Mesenchymal stem cell (in vitro differentiated cells and primary cell): ENCODE measurements at regions not wholly inside any gene's neighbourhood (a gene's known extent, or its start where the extent isn't known, plus 50 kb on each side); places are given as distances from the start of the nearest gene placed in this dataset.

ENCODE experiments used
- DNase-seq: peaks from one replicate; pipeline ENCODE4 v3.0.0-alpha.2; 2013
- H2AFZ ChIP-seq: one replicate; pipeline ENCODE4 v1.6.1; 2013; ENCODE audit warnings: low read depth, mild to moderate bottlenecking, control low read depth, inconsistent platforms, low read length, moderate library complexity
- H2AK5ac ChIP-seq: 2 replicates; pipeline ENCODE4 v1.6.1; 2013; ENCODE audit warnings: low read length, moderate library complexity, mild to moderate bottlenecking, inconsistent platforms; ENCODE audit not compliant: severe bottlenecking
- H2BK120ac ChIP-seq: one replicate; pipeline ENCODE4 v1.6.1; 2013; ENCODE audit warnings: low read depth, mild to moderate bottlenecking, inconsistent platforms, low read length, moderate library complexity
- H2BK12ac ChIP-seq, 2 experiments: one replicate each; pipeline ENCODE4 v1.6.1; 2013; ENCODE audit warnings: inconsistent platforms in 2 of 2, low read length in 2 of 2, mild to moderate bottlenecking in 2 of 2, moderate library complexity in 2 of 2, control low read depth in 1 of 2
- H2BK15ac ChIP-seq: one replicate; pipeline ENCODE4 v1.6.1; 2013; ENCODE audit warnings: mild to moderate bottlenecking, low read depth, inconsistent platforms; ENCODE audit not compliant: poor library complexity, severe bottlenecking
- H2BK5ac ChIP-seq: 2 replicates; pipeline ENCODE4 v1.6.1; 2013; ENCODE audit warnings: low read depth, mild to moderate bottlenecking, low read length, control low read depth, inconsistent platforms; ENCODE audit not compliant: poor library complexity, severe bottlenecking
- H3K14ac ChIP-seq, 2 experiments: one replicate each; pipeline ENCODE4 v1.6.1; 2013; ENCODE audit warnings: inconsistent platforms in 2 of 2, low read length in 2 of 2, control low read depth in 1 of 2, mild to moderate bottlenecking in 1 of 2, moderate library complexity in 1 of 2
- H3K18ac ChIP-seq, 2 experiments: one replicate each; pipeline ENCODE4 v1.6.1; 2013; ENCODE audit warnings: inconsistent platforms in 2 of 2, low read length in 2 of 2, control low read depth in 1 of 2, low read depth in 1 of 2, mild to moderate bottlenecking in 1 of 2
- H3K23ac ChIP-seq, 2 experiments: one replicate each; pipeline ENCODE4 v1.6.1; 2013; ENCODE audit warnings: inconsistent platforms in 2 of 2, low read length in 2 of 2, mild to moderate bottlenecking in 2 of 2, moderate library complexity in 2 of 2, control low read depth in 1 of 2
- H3K27ac ChIP-seq: 2 replicates; pipeline ENCODE4 v1.5.1; 2013; ENCODE audit warnings: mild to moderate bottlenecking, moderate library complexity, low read length, control low read depth, inconsistent platforms; ENCODE audit not compliant: poor library complexity, severe bottlenecking
- H3K27me3 ChIP-seq, 2 experiments: 2 replicates each; pipeline versions ENCODE4 v1.6.1 to v1.7.0; 2013; ENCODE audit warnings: low read length in 2 of 2, mild to moderate bottlenecking in 2 of 2, moderate library complexity in 2 of 2, control low read depth in 1 of 2, inconsistent platforms in 1 of 2; ENCODE audit not compliant: control insufficient read depth in 1 of 2, insufficient read depth in 1 of 2
- H3K36me3 ChIP-seq, 2 experiments: 2 replicates each; pipeline versions ENCODE4 v1.6.1 to v1.7.0; 2013; ENCODE audit warnings: low read length in 2 of 2, control low read depth in 1 of 2, inconsistent platforms in 1 of 2, low read depth in 1 of 2, mild to moderate bottlenecking in 1 of 2; ENCODE audit not compliant: insufficient read depth in 2 of 2, control insufficient read depth in 1 of 2
- H3K4ac ChIP-seq, 2 experiments: one replicate each; pipeline ENCODE4 v1.6.1; 2013; ENCODE audit warnings: inconsistent platforms in 2 of 2, low read length in 2 of 2, mild to moderate bottlenecking in 2 of 2, moderate library complexity in 2 of 2, control low read depth in 1 of 2, low read depth in 1 of 2
- H3K4me1 ChIP-seq: 2 replicates; pipeline ENCODE4 v1.6.1; 2013; ENCODE audit warnings: low read depth, low read length, control low read depth; ENCODE audit not compliant: control insufficient read depth, insufficient read depth
- H3K4me2 ChIP-seq: 2 replicates; pipeline ENCODE4 v1.6.1; 2013; ENCODE audit warnings: low read length, mild to moderate bottlenecking, inconsistent platforms; ENCODE audit not compliant: poor library complexity, severe bottlenecking
- H3K4me3 ChIP-seq, 2 experiments: 2 replicates each; pipeline versions ENCODE4 v1.5.1 to v1.7.0; 2013; ENCODE audit warnings: low read length in 2 of 2, mild to moderate bottlenecking in 2 of 2, control low read depth in 1 of 2, low read depth in 1 of 2; ENCODE audit not compliant: insufficient read depth in 1 of 2
- H3K79me1 ChIP-seq: replicated peaks from 2 replicates; pipeline ENCODE4 v1.6.1; 2013; ENCODE audit warnings: mild to moderate bottlenecking, control low read depth, low read length, inconsistent platforms; ENCODE audit not compliant: poor library complexity, severe bottlenecking
- H3K9ac ChIP-seq: 2 replicates; pipeline ENCODE4 v1.7.0; 2013; ENCODE audit warnings: mild to moderate bottlenecking, low read length, moderate library complexity
- H3K9me3 ChIP-seq: 2 replicates; pipeline ENCODE4 v1.7.0; 2013; ENCODE audit warnings: mild to moderate bottlenecking, low read length; ENCODE audit not compliant: control insufficient read depth
- H4K8ac ChIP-seq: one replicate; pipeline ENCODE4 v1.6.1; 2013; ENCODE audit warnings: inconsistent platforms, mild to moderate bottlenecking, low read length, moderate library complexity
- H4K91ac ChIP-seq: one replicate; pipeline ENCODE4 v1.6.1; 2013; ENCODE audit warnings: mild to moderate bottlenecking, low read length, inconsistent platforms
- WGBS: methylation state at CpG from one replicate; pipeline ENCODE4 v1.1.7; 2013; ENCODE audit warnings: mixed read lengths; 5-methylcytosine and 5-hydroxymethylcytosine counted together

DNA sequence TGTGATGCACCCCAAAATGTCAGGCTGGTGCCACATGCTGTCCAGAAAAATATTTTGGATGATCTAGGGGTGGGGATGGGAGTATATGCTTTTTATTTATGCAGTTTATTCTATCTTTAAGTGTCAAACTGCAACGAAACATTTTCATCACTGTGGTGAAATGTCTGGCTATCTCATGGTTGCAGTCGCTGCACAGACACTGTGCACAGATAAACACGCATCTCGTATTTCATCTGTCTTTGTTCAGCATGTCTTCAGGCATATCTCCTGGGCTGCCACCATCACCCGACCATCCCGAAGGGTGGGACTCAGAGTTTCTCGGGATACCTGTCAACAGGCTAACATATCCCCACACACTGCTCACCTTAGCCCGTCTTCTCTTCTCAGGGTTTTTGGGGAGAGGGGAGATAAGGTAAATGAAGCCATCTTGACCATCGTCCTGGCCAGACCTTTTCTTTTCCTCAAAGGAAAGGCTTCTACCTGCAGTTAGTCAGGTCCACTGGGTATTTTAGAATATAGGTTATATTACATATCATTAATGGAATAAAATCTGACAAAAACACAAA lies 80.7 kb upstream of the NABP1 start:
- Histone ChIP-seq H4K8ac (no peak overlapping the region), H3K9ac (no peak overlapping the region), H2AFZ (no peak overlapping the region), H2AK5ac (no peak overlapping the region), H3K79me1 (no peaks in the 10 kb centered on the region), H2BK120ac (no peak overlapping the region), H3K18ac (no peak overlapping the region), H3K14ac (no peak overlapping the region), H3K4ac (no peak overlapping the region), H3K9me3 (no peaks in the 10 kb centered on the region), H4K91ac (no peak overlapping the region), H3K23ac (no peak overlapping the region), H3K4me1 (peaks cover 2% of the 10 kb centered on the region), H3K36me3 (no peaks in the 10 kb centered on the region), H2BK15ac (no peak overlapping the region), H3K4me2 (no peak overlapping the region), H2BK12ac (no peak overlapping the region), H3K27ac (no peak overlapping the region), H3K27me3 (no peaks in the 10 kb centered on the region), H2BK5ac (no peak overlapping the region), H3K4me3 (no peak overlapping the region)
- WGBS: 89% methylated on average over 4 of the region's 9 CpGs
- DNase-seq: no peak

GRCh38 chr2:191598296-191598695 lies 79.6 kb upstream of the NABP1 start:
- Histone ChIP-seq H2BK12ac (no peak overlapping the region), H3K23ac (no peak overlapping the region), H2BK15ac (no peak overlapping the region), H4K91ac (no peak overlapping the region), H2BK5ac (no peak overlapping the region), H3K27ac (no peak overlapping the region), H3K4me3 (no peak overlapping the region), H2AK5ac (no peak overlapping the region), H3K14ac (no peak overlapping the region), H3K36me3 (no peaks in the 10 kb centered on the region), H4K8ac (no peak overlapping the region), H3K9ac (no peak overlapping the region), H3K4me1 (peaks cover 2% of the 10 kb centered on the region), H2AFZ (no peak overlapping the region), H3K27me3 (no peaks in the 10 kb centered on the region), H3K79me1 (no peaks in the 10 kb centered on the region), H2BK120ac (no peak overlapping the region), H3K4ac (no peak overlapping the region), H3K9me3 (no peaks in the 10 kb centered on the region), H3K18ac (no peak overlapping the region), H3K4me2 (no peak overlapping the region)
- no peak for DNase-seq

DNA sequence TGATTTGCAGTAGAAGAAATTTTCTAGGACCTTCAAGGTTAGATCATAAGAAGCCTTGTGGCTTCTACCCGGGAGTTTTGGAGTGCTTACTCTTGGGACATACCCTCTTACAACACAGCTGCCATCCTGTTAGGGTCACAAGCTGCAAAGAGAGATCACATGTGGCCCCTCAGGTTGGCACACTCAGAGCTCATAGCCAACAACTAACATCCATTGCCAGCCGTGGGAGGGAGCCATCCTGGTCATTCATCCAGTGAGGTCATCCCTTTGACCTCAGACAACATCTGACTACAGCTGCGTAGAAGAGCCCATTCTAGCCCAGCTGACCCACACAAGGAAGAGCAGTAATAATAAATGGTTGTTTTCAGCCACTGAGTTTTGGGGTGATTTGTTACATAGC lies 76.9 kb upstream of the NABP1 start:
- no peak overlapping the region for H3K18ac ChIP-seq
- no peaks in the 10 kb centered on the region for H3K79me1 ChIP-seq
- H2BK12ac ChIP-seq: no peak overlapping the region
- no peak overlapping the region for H4K91ac ChIP-seq
- H3K4me1 ChIP-seq: no peaks in the 10 kb centered on the region
- no peaks in the 10 kb centered on the region for H3K27me3 ChIP-seq
- H2AK5ac ChIP-seq: no peak overlapping the region
- no peak overlapping the region for H3K14ac ChIP-seq
- no peak overlapping the region for H4K8ac ChIP-seq
- no peak overlapping the region for H3K9ac ChIP-seq
- no peak overlapping the region for H2BK15ac ChIP-seq
- no peaks in the 10 kb centered on the region for H3K9me3 ChIP-seq
- H3K36me3 ChIP-seq: no peaks in the 10 kb centered on the region
- no peak overlapping the region for H3K4me2 ChIP-seq
- no peak overlapping the region for H2BK5ac ChIP-seq
- 83% methylated on average over 2 of the region's 3 CpGs for WGBS
- H3K27ac ChIP-seq: no peak overlapping the region
- H3K4me3 ChIP-seq: no peak overlapping the region
- H2BK120ac ChIP-seq: no peak overlapping the region
- peak overlapping the region; percentile 69 for H2AFZ ChIP-seq
- no peak overlapping the region for H3K23ac ChIP-seq
- no peak overlapping the region for H3K4ac ChIP-seq
- no peak for DNase-seq

DNA sequence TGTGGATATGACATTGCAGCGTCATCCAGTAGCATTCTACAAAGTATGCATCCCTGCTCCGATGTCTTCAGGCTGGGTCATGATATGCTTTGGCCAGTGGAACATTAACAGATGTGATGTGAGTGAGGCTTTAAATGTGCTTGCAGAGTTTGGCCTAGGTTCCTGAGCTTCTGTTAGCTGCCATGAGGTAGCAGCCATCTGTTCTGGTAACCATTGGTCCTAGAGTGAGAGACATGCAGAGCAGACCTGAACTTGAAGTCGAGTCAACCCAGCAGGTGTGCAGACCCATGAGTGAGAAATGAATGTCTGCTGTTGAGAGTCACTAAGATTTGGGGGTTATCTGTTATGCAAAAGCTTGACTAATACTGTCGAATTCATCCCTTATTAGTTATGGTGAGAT lies 73.8 kb upstream of the NABP1 start:
- Histone ChIP-seq H4K91ac (no peak overlapping the region), H3K4me1 (no peaks in the 10 kb centered on the region), H3K27me3 (no peaks in the 10 kb centered on the region), H2AFZ (no peak overlapping the region), H2BK12ac (no peak overlapping the region), H2BK120ac (no peak overlapping the region), H2BK15ac (no peak overlapping the region), H3K4ac (no peak overlapping the region), H3K23ac (no peak overlapping the region), H3K9me3 (no peaks in the 10 kb centered on the region), H3K9ac (no peak overlapping the region), H3K4me2 (no peak overlapping the region), H3K36me3 (no peaks in the 10 kb centered on the region), H3K4me3 (no peak overlapping the region), H3K14ac (no peak overlapping the region), H2BK5ac (no peak overlapping the region), H3K27ac (no peak overlapping the region), H3K79me1 (no peaks in the 10 kb centered on the region), H3K18ac (no peak overlapping the region), H2AK5ac (no peak overlapping the region), H4K8ac (no peak overlapping the region)
- DNase-seq: no peak
- WGBS: 90% methylated on average over 3 of the region's 4 CpGs
